HEK293 (cell line): ENCODE measurements at regions not wholly inside any gene's neighbourhood (a gene's known extent, or its start where the extent isn't known, plus 50 kb on each side); places are given as distances from the start of the nearest gene placed in this dataset.

Source experiments
- CTCF ChIA-PET: fragments of 350-600 bp; formaldehyde crosslinking; extraction: SDS; loops from one replicate; lab custom pipeline; 2021; ENCODE audit warnings: antibody characterized with exemption; lab: Yijun Ruan, JAX
- POLR2A ChIA-PET: fragments of 300-600 bp; formaldehyde crosslinking; extraction: SDS; loops from one replicate; lab custom pipeline; 2020; ENCODE audit warnings: antibody characterized with exemption, inconsistent platforms; lab: Yijun Ruan, JAX
- H3K27ac ChIP-seq: fragments of 200-500 bp; sonication (Bioruptor generic); 2 replicates; pipeline ENCODE4 v1.5.1; 2014; ENCODE audit warnings: low read depth, low read length, control low read depth, inconsistent platforms; ENCODE audit errors: extremely low read depth
- H3K36me3 ChIP-seq, 2 experiments: fragments of 200-500 bp in 1 of 2; sonication (Bioruptor generic) in 1 of 2; 1 replicate in 1 of 2; 2 replicates in 1 of 2; pipeline ENCODE4 v1.5.1; 2014 to 2017; ENCODE audit warnings: inconsistent platforms in 2 of 2, low read length in 2 of 2; ENCODE audit not compliant: control insufficient read depth in 2 of 2, insufficient read depth in 1 of 2
- H3K4me1 ChIP-seq: fragments of 200-500 bp; sonication (Bioruptor generic); 2 replicates; pipeline ENCODE4 v1.5.1; 2014; ENCODE audit warnings: mild to moderate bottlenecking, low read length, inconsistent platforms; ENCODE audit not compliant: control insufficient read depth, insufficient read depth
- H3K4me3 ChIP-seq: 2 replicates; pipeline ENCODE4 v1.5.1; 2011; ENCODE audit warnings: low read depth, mild to moderate bottlenecking, control low read depth, low read length, moderate library complexity
- H3K9me3 ChIP-seq: fragments of 200-500 bp; sonication (Bioruptor generic); 2 replicates; pipeline ENCODE4 v1.5.1; 2014; ENCODE audit warnings: low read depth, low read length, inconsistent platforms; ENCODE audit not compliant: control insufficient read depth, insufficient read depth
- GLIS1 ChIP-seq: fragments of 450-650 bp; formaldehyde crosslinking; IDR thresholded peaks from 2 replicates; pipeline ENCODE4 v1.5.1; 2016; ENCODE audit warnings: missing biosample characterization, missing genetic modification characterization
- IKZF3 ChIP-seq: fragments of 450-650 bp; IDR thresholded peaks from 2 replicates; pipeline ENCODE4 v1.5.0; 2018; ENCODE audit warnings: missing biosample characterization, mild to moderate bottlenecking, missing genetic modification characterization, moderate library complexity
- INSM2 ChIP-seq: fragments of 450-650 bp; formaldehyde crosslinking; IDR thresholded peaks from 2 replicates; pipeline ENCODE4 v1.5.1; 2016; ENCODE audit warnings: missing biosample characterization, missing genetic modification characterization
- KLF9 ChIP-seq: fragments of 450-650 bp; formaldehyde crosslinking; IDR thresholded peaks from 2 replicates; pipeline ENCODE4 v1.5.1; 2016; ENCODE audit warnings: missing biosample characterization, missing genetic modification characterization, low read depth
- REPIN1 ChIP-seq: fragments of 450-650 bp; formaldehyde crosslinking; IDR thresholded peaks from 2 replicates; pipeline ENCODE4 v1.5.1; 2017; ENCODE audit warnings: missing biosample characterization, missing genetic modification characterization, low read depth
- REST ChIP-seq: fragments of 450-650 bp; formaldehyde crosslinking; IDR thresholded peaks from 2 replicates; pipeline ENCODE4 v1.5.1; 2016; ENCODE audit warnings: missing biosample characterization, missing genetic modification characterization
- WT1 ChIP-seq: fragments of 450-650 bp; formaldehyde crosslinking; IDR thresholded peaks from 2 replicates; pipeline ENCODE4 v1.5.1; 2016; ENCODE audit warnings: missing biosample characterization, missing genetic modification characterization
- ZEB2 ChIP-seq: fragments of 450-650 bp; formaldehyde crosslinking; IDR thresholded peaks from 2 replicates; pipeline ENCODE4 v1.5.1; 2016; ENCODE audit warnings: missing biosample characterization, missing genetic modification characterization
- ZNF146 ChIP-seq: fragments of 450-650 bp; formaldehyde crosslinking; IDR thresholded peaks from 2 replicates; pipeline ENCODE4 v1.5.1; 2016; ENCODE audit warnings: missing biosample characterization, missing genetic modification characterization
- ZNF155 ChIP-seq: fragments of 450-650 bp; formaldehyde crosslinking; IDR thresholded peaks from 2 replicates; pipeline ENCODE4 v1.5.1; 2016; ENCODE audit warnings: missing biosample characterization, missing genetic modification characterization
- ZNF19 ChIP-seq: fragments of 450-650 bp; formaldehyde crosslinking; IDR thresholded peaks from 2 replicates; pipeline ENCODE4; 2016; ENCODE audit warnings: missing biosample characterization, missing genetic modification characterization, low read depth
- ZNF211 ChIP-seq: fragments of 450-650 bp; formaldehyde crosslinking; IDR thresholded peaks from 2 replicates; pipeline ENCODE4 v1.5.1; 2016; ENCODE audit warnings: low read depth, missing biosample characterization, missing genetic modification characterization
- ZNF274 ChIP-seq, 2 experiments: fragments of 200-500 bp in 1 of 2; fragments of 450-650 bp in 1 of 2; sonication (Bioruptor generic) in 1 of 2; formaldehyde crosslinking in 1 of 2; IDR thresholded peaks; 2 replicates each; pipeline versions ENCODE4 v1.5.1 to v1.6.1; 2014 to 2016; ENCODE audit warnings: borderline replicate concordance in 1 of 2, inconsistent platforms in 1 of 2, low read length in 1 of 2, missing biosample characterization in 1 of 2, missing genetic modification characterization in 1 of 2
- ZNF48 ChIP-seq: fragments of 450-650 bp; formaldehyde crosslinking; IDR thresholded peaks from 2 replicates; pipeline ENCODE4 v1.5.1; 2016; ENCODE audit warnings: missing biosample characterization, missing genetic modification characterization
- ZNF518A ChIP-seq: fragments of 450-650 bp; formaldehyde crosslinking; conservative IDR thresholded peaks from 2 replicates; pipeline ENCODE4 v1.5.1; 2016; ENCODE audit warnings: low read depth, missing biosample characterization, missing genetic modification characterization
- ZNF521 ChIP-seq: fragments of 450-650 bp; formaldehyde crosslinking; IDR thresholded peaks from 2 replicates; pipeline ENCODE4 v1.5.1; 2017; ENCODE audit warnings: missing biosample characterization, mild to moderate bottlenecking, missing genetic modification characterization
- ZNF548 ChIP-seq: fragments of 450-650 bp; formaldehyde crosslinking; IDR thresholded peaks from 2 replicates; pipeline ENCODE4 v1.5.1; 2016; ENCODE audit warnings: missing biosample characterization, missing genetic modification characterization
- ZNF571 ChIP-seq: fragments of 450-650 bp; formaldehyde crosslinking; IDR thresholded peaks from 2 replicates; pipeline ENCODE4 v1.5.0; 2017; ENCODE audit warnings: missing biosample characterization, missing genetic modification characterization
- ZNF580 ChIP-seq: fragments of 450-650 bp; formaldehyde crosslinking; IDR thresholded peaks from 2 replicates; pipeline ENCODE4 v1.5.1; 2016; ENCODE audit warnings: missing biosample characterization, missing genetic modification characterization
- ZNF664 ChIP-seq: fragments of 450-650 bp; formaldehyde crosslinking; IDR thresholded peaks from 2 replicates; pipeline ENCODE4 v1.5.1; 2016; ENCODE audit warnings: missing biosample characterization, missing genetic modification characterization
- ZNF704 ChIP-seq: fragments of 450-650 bp; formaldehyde crosslinking; IDR thresholded peaks from 2 replicates; pipeline ENCODE4 v1.5.1; 2016; ENCODE audit warnings: missing biosample characterization, missing genetic modification characterization
- ZNF707 ChIP-seq: fragments of 450-650 bp; formaldehyde crosslinking; IDR thresholded peaks from 2 replicates; pipeline ENCODE4 v1.5.1; 2016; ENCODE audit warnings: missing biosample characterization, missing genetic modification characterization
- ZNF792 ChIP-seq: fragments of 450-650 bp; formaldehyde crosslinking; IDR thresholded peaks from 2 replicates; pipeline ENCODE4 v1.5.1; 2016; ENCODE audit warnings: missing biosample characterization, missing genetic modification characterization
- ZNF830 ChIP-seq: fragments of 450-650 bp; IDR thresholded peaks from 2 replicates; pipeline ENCODE4 v1.5.0; 2018; ENCODE audit warnings: missing biosample characterization, missing genetic modification characterization, low read depth, mild to moderate bottlenecking, moderate library complexity
- ZSCAN16 ChIP-seq: fragments of 450-650 bp; formaldehyde crosslinking; IDR thresholded peaks from 2 replicates; pipeline ENCODE4 v1.5.1; 2016; ENCODE audit warnings: missing biosample characterization, missing genetic modification characterization
- ZSCAN4 ChIP-seq: fragments of 450-650 bp; formaldehyde crosslinking; IDR thresholded peaks from 2 replicates; pipeline ENCODE4 v1.5.1; 2017; ENCODE audit warnings: missing biosample characterization, missing genetic modification characterization

- TF ChIP-seq REST (tag by site-specific recombination) (no peak), ZSCAN4 (tag by site-specific recombination) (no peak), KLF9 (no peak), ZNF48 (tag by site-specific recombination) (no peak), ZNF274 (IDR thresholded peaks at IDR 0.05; ENCODE audit: low read length) (no peak), ZNF274 (tag by site-specific recombination; IDR thresholded peaks at IDR 0.05; ENCODE audit: borderline replicate concordance) (no peak), ZNF580 (tag by site-specific recombination) (no peak), ZNF664 (tag by site-specific recombination) (no peak), ZNF518A (no peak), ZNF211 (tag by site-specific recombination) (no peak), ZNF521 (no peak)
Observed at GRCh38 chr15:77557144-77557543, 75.6 kb downstream of the LINGO1 start (continued).

- Histone ChIP-seq H3K4me3 (no peak overlapping the region), H3K9me3 (no peaks in the 10 kb centered on the region), H3K4me1 (no peaks in the 10 kb centered on the region), H3K27ac (no peak overlapping the region), H3K36me3 (no peaks in the 10 kb centered on the region)
- ChIA-PET CTCF (interaction anchor here (0.7 kb wide), 1 partner anchor 13 kb away, joined by 4 read pairs; no protein-coding TSS in a partner anchor), POLR2A (no interaction called here)
- TF ChIP-seq ZNF146 = no peak
- no peak for TF ChIP-seq ZNF704
- TF ChIP-seq ZNF830 = no peak
- no peak for TF ChIP-seq ZNF571 (tag by site-specific recombination)
- TF ChIP-seq GLIS1 (tag by site-specific recombination) = no peak
- no peak for TF ChIP-seq ZNF548 (tag by site-specific recombination)
- no peak for TF ChIP-seq IKZF3
- no peak for TF ChIP-seq ZNF707 (tag by site-specific recombination)
- TF ChIP-seq ZSCAN16 (tag by site-specific recombination) = no peak
- TF ChIP-seq INSM2 = no peak
- TF ChIP-seq ZNF792 (tag by site-specific recombination) = no peak
- TF ChIP-seq ZNF155 = no peak
- no peak for TF ChIP-seq WT1 (tag by site-specific recombination)
- TF ChIP-seq ZNF19 = no peak
- TF ChIP-seq REPIN1 (tag by site-specific recombination) = no peak
- no peak for TF ChIP-seq ZEB2 (tag by site-specific recombination)
Observed at GRCh38 chr15:77556622-77557021, 76.1 kb downstream of the LINGO1 start.
